Non-pigmented ciliary epithelial cell (primary cell): ENCODE measurements at regions not wholly inside any gene's neighbourhood (a gene's known extent, or its start where the extent isn't known, plus 50 kb on each side); places are given as distances from the start of the nearest gene placed in this dataset.
"Not testable (repeated sequence)": the region's sequence is repeated elsewhere in the genome, so short reads cannot be mapped to it uniquely, and the experiment has no call there.

ENCODE experiments used
- DNase-seq: peaks from one replicate; pipeline ENCODE4 v3.0.0-alpha.2; 2010; ENCODE audit warnings: low read depth

- no peak for DNase-seq
Observed at GRCh38 chr5:98364549-98364948, 408.9 kb upstream of the RGMB start.

- DNase-seq: no peak
Observed at GRCh38 chr5:98365126-98365525, 408.3 kb upstream of the RGMB start.

- no peak for DNase-seq
Observed at GRCh38 chr5:98368141-98368540, 405.3 kb upstream of the RGMB start.

- no peak for DNase-seq
Observed at GRCh38 chr5:98372351-98372750, 401.1 kb upstream of the RGMB start.

GRCh38 chr5:98391921-98392625 lies 381.4 kb upstream of the RGMB start:
- DNase-seq: no peak

GRCh38 chr5:98393205-98393604 lies 380.3 kb upstream of the RGMB start:
- not testable (repeated sequence) for DNase-seq

GRCh38 chr5:98397081-98397480 lies 376.4 kb upstream of the RGMB start:
- peak; percentile 58 for DNase-seq

GRCh38 chr5:98398465-98398864 lies 375.0 kb upstream of the RGMB start:
- no peak for DNase-seq

- DNase-seq: no peak
Observed at GRCh38 chr5:98401656-98402055, 371.8 kb upstream of the RGMB start.

GRCh38 chr5:98402130-98402529 lies 371.3 kb upstream of the RGMB start:
- no peak for DNase-seq

GRCh38 chr5:98403131-98403530 lies 370.3 kb upstream of the RGMB start:
- no peak for DNase-seq

GRCh38 chr5:98414938-98415337 lies 358.5 kb upstream of the RGMB start:
- DNase-seq: peak; percentile 89

GRCh38 chr5:98415663-98416062 lies 357.8 kb upstream of the RGMB start:
- DNase-seq: no peak

GRCh38 chr5:98416541-98416940 lies 356.9 kb upstream of the RGMB start:
- no peak for DNase-seq

- DNase-seq: no peak
Observed at GRCh38 chr5:98419825-98420224, 353.6 kb upstream of the RGMB start.

- DNase-seq: no peak
Observed at GRCh38 chr5:98424681-98425450, 348.6 kb upstream of the RGMB start.

- no peak for DNase-seq
Observed at GRCh38 chr5:98425640-98426039, 347.8 kb upstream of the RGMB start.

GRCh38 chr5:98428806-98429205 lies 344.7 kb upstream of the RGMB start:
- DNase-seq: peak; percentile 60

- DNase-seq: no peak
Observed at GRCh38 chr5:98432378-98432777, 341.1 kb upstream of the RGMB start.

GRCh38 chr5:98433022-98433421 lies 340.4 kb upstream of the RGMB start:
- no peak for DNase-seq

- no peak for DNase-seq
Observed at GRCh38 chr5:98433673-98434072, 339.8 kb upstream of the RGMB start.

GRCh38 chr5:98436667-98437066 lies 336.8 kb upstream of the RGMB start:
- no peak for DNase-seq

GRCh38 chr5:98442448-98442847 lies 331.0 kb upstream of the RGMB start:
- DNase-seq: no peak

- no peak for DNase-seq
Observed at GRCh38 chr5:98443881-98444280, 329.6 kb upstream of the RGMB start.
